NCI-H1436 (cell line): ENCODE measurements at regions not wholly inside any gene's neighbourhood (a gene's known extent, or its start where the extent isn't known, plus 50 kb on each side); places are given as distances from the start of the nearest gene placed in this dataset.
"Not testable (repeated sequence)": the region's sequence is repeated elsewhere in the genome, so short reads cannot be mapped to it uniquely, and the experiment has no call there.

Experiments
- DNase-seq: peaks from one replicate; lab custom pipeline; 2025; lab: John Stamatoyannopoulos, UW

DNA sequence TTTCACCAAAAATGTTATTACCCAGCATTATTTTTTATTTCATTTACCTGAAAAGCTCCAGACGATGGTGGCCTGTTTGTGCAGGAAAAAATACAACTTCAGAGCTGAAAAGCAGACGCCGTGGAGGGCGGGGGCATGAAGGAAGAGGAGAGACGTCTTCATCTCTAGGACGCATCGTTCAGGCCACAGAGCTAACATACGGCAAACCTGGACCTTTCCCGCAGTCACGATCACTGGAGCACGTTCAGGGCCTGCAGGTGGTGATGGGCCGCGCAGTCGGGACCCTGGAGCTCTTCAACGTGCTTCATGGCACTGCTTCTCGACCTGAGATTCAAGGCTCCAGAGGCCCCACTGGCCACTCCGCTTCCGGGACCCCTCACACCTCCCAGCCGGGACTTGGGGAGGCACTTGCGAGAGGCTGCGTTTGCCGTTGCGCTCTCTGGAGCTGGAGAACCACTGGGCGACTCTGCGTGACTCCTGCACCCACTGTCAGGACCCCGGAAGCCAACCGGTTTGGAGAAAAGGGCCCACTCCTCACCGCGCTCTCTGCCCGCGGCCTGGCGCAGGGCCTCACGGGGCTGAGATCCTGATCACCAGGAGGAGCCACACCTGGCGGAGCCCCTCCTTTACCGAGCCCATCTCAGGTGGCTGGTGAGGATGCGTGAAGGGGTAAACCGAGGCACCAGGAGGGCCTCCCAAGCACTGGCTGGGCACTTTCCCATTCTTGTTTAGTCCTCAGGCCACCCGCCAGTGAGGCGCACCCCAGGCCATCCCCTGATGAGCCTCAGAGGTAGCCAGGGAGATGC lies 164.4 kb upstream of the AFDN start:
- no peak for DNase-seq

DNA sequence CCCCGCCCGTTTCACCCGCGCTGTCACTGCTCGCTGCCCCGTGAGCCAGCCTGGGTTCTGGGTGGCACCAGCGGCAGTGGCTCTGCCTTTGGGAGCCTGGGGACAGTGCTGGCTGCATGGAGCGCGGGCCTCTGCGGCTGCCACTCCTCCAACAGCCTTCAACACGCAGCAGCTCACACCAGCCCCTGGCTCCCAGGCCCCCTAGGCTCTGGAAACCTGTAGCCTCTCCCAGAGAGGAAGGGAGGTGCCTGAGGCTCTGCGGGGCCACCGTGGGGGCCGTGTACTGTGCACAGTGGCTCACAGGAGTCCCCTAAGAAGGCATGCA lies 163.9 kb upstream of the AFDN start:
- DNase-seq: no peak

DNA sequence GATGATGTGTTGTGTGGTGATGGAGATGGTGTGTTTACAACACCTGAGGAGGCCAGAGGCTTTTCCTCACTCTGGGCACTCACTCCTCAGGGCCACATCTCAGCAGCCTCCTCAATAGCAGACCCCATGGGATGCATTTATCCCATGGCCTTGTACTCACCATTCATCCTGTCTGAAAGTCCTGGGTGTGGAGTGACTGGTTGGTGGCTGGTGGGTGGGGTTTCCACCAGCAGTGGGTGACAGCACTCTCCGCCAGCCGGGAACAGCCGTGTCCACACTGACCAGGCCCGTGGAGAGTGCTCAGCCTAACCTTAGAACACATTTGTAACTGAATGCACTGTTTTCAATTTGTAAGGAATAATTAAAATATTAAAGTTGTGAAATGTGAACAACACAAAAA lies 163.4 kb upstream of the AFDN start:
- DNase-seq: no peak

DNA sequence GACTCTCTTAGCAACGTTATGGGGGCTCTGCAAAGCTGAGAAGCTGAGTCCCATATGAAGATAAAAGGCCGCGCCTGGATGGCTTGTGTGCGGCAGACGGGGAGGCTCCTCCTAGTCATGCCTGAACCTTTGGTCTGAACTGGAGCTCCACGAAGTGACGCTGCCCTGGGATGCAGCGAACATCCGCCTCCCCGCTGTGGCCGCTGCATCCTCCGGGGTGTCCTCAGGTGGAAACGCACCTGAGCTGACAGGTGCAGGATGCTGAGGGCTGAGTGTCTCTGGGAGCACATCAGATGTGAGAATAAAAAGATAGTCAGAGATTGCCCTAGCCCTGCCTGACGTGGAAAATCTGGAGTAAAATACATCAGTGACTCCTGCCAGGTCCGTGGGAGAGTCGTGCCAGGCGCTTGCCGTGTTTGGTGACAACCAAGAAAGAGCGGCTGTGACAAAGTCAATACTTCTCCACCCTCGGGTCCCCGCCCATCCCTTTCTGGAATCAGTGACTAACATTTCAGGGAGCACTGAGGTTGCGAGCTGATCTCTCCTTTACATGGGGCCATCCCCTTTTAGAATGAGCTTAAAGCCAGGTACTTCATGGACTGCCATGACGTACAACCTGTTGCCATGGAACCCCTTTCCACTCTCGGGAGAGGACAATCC lies 162.8 kb upstream of the AFDN start:
- DNase-seq: no peak

DNA sequence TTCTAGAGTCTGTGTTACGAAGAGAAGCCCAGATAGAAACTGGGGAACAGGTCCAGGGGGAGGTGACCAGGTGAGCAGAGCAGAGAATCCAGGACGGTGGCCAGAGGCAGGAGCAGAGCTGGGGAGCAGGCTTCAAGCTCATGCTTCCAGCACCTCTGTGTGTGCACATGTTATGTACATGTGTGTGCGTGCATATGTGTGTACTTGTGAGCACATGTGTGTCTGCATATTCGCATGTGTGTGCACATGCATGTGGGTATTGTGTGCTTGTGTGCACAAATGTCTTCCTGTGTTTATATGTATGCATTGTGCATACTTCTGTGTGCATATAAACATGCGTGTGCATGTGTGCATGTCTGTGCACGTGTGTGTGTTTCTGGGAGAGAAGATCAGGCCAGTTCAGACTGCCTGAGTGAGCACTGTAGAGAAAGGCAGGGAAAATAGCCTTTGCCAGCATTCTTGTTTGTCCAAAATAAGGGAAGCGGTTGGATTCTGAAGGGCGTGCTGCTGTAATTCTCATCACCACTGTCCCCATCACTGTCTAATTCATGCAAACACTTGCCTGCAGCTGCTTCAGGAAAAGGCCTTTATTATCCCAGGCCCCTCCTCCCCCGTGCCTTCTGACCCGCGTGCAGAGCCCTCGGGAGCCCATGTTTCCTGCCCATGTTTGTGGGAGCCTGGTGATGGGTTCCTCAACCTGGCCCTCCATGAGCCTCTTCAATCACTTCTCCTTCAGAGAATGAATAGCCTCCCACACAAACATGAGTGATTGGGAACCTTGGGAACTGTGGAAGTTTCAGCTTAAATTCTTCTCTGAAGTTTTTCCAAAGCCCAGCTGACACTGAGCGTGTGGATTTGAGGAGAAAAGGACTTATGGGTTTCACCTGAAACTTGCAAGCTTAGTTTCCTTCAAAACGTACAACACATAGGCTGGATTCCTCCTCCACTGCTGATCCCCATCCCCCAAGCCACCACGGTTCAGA lies 161.7 kb upstream of the AFDN start:
- DNase-seq: no peak

DNA sequence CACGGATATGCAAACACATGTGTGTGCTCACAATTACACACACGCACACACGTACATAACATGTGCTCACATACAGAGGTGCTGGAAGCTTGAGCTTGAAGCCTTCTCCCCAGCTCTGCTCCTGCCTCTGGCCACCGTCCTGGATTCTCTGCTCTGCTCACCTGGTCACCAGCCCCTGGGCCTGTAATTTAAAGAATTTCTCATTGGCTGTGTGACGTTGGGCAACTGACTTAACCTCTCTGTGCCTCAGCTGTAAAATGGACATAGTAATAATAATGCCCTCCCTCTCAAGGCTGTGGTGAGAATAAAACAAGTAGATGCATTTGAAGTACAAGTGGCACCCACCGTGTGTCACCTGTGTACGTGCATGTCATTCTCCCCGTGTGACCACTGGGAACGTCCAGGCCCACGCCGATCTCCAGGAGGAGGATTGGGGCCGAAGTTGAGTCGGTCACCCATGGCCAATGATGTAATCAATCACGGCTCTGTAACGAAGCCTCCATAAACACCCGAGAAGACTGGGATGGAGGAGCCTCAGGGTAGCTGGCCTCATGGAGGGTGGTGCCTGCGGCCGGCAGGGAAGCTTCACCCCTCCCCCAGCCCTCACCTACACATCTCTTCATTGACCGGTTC lies 160.9 kb upstream of the AFDN start:
- no peak for DNase-seq

DNA sequence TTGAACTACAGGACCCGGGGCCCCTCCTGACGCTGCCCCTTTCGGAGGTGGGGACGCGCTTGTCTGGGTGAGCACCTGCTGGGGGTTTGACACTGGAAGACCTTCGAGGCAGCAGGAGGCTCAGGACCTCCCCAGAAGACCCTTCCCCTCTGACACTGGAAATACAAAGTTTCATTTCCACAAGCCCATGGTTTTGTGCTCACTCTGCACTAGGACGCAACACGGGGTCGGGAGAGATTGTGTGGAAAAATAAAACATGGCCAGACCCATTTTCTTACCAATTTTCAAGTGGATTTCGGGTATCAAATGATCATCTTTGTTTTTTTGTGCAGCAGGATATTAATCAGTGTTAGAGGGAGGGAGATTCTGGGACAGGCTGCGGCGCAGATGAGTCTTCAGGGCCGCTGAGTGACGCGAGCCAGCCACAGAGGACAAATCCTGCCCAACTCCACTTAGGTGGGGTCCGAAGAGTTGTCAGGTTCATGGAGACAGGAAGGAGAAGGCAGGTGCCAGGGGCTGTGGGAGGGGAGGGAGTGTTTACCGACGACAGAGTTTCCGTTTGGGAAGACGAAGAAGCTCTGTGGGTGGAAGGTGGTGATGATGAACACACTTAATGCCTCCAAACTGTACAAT lies 160.0 kb upstream of the AFDN start:
- DNase-seq: no peak

DNA sequence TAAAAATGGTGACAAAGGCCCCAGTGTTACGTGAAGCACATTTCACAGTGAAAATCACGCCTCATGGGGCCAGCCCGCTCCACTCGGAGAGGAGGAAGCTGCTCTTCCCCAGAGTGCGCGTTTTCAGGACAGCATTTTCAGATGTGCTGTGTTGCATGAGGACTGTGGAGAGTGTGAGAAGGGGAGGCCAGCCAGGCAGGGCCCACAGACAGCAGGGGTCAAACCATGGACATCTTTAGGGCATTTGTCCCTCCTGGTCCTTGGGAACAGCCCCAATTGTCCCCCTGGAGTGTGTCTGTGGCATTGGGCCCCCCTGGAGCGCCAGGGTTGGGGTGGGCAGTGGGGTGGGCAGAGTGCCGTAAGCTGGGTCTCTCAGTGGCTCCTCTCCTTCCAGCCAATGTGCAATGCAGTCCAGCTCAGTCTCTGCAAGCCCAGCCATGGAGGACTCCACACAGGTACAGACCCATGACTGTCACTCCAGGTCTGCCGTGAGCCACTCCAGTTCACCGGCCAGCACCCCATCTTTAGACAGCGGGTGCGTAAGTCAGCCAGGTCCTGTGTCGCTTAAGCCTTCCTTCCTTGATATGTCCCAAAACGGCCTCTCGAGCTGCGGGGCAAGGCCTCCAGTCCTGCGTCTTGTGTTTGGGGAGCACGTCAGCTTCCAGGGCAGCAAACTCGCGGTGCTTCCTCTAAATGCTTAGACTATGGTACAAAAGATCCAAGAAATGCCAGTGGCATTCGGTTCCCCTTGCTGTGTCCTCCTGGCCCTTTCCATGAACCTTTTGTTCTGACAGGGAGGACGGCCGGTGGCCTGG lies 159.3 kb upstream of the AFDN start:
- no peak for DNase-seq

DNA sequence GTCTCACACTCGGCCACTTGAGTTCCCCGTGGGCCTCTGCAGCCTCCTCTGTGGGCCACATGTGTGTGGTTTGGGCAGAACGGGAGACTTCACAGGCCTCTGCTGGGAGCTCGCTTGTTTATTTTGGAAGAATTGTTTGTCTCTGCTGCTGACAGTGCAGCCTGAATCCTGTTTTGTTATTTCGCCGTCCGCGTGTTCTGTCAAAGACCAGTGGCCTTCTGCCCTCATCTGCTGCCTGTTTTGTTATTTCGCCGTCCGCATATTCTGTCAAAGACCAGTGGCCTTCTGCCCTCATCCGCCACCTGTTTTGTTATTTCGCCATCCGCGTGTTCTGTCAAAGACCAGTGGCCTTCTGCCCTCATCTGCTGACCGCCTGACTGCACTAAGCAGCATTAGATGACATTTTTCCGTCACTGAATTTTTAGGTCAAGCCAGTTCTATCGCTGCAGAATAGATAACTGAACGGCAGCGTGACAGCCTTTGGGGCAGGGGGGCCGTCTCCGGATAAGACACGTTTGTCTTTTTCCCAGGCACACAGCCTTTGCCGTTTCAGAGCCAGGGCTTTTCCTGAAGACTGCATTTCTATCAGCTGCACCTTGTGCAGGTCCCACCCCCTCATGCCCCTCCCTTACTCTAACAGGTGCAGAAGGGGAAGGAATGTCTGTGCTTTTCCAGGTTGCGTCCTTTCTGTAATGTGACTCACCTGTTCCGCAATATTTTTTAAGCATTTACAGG lies 158.5 kb upstream of the AFDN start:
- DNase-seq: no peak

DNA sequence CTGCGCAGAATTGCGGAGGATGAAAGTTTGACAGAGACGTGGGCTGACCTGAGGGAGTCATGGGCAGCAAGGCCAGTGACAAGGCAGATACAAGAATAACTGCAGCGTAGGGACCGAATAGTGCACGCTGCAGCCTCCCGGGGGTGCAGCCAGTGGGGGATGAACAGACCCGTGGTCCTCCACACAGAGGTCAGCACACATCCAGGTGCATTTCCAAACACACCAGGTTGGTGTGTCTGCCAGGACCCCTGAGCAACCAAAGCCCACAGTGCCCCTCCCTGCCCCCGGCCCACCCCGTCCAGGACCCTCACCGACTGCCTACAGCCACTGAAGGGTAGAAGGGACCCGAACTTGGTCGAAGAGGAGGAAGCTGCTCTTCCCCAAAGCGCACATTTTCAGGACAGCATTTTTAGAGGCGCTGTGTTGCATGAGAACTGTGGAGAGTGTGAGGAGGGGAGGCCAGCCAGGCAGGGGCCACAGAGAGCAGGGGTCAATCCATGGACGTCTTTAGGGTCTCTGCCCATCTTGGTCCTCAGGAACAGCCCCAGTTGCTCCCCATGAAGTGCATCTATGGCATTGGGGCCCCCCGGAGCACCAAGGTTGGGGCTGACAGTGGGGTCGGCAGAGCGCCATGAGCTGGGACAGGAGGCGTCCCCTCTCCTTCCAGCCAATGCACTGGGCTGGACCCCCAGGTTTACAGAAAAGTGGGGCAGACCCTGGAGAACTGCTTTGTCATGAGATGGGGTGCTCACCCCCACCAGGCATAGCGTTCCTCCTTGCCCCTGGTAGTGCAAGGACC lies 157.8 kb upstream of the AFDN start:
- no peak for DNase-seq

DNA sequence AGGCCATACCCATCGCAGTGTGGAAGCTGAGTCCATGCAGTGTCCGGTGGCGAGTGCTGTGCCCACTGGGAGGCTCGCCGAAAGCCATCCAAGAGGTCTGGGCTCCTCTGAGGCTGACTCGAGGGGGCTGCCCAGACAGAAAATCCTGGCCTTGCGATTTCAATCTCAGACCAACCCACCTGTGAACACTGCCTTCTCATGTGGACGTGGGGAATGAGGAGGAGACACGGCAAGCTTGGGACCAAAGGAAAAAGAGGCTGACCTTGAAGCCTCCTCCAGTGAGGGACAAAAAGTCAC lies 157.2 kb upstream of the AFDN start:
- no peak for DNase-seq

DNA sequence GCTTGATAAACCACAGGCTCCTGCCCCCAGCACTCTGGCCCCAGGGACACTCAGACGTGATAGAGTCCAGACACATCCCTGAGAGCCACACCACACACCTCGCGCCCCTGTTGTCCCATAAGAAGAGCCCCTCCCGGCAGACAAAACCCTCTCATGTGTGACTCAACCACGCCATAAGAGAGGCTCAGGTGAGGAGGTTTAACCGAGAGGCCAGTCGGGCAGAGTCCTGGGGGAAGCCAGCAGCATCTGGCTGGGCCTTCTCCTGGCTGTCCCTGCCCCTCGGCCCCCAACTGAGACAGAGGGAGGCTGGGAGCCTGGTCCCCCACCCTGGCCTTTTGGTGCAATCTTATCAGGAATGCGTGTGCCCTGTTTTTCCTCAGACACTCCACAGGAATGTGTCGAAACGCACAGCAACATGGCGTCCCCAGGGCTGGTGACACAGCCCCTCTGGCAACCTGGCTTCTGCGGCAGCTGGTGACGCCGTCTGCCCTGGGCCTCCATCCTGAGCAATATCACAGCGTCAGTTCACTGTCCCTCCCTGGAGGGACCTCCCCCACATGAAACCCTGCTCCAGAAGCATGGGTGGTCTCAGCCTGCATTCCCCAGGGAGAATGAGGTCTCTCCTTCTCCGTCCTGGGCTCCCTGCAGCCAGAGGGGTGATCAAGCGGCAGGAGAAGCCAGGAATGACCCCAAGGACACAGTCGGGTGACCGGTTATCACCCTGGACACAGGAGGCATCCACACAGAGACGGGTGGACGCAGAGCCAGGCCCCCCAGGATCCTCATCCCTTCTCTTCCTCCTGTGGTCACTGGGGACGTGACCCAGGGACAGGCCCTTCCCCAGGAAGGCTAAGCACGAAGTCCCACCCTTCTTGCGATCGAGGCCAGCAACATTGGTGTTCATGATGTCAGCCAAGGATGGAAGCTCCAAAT lies 156.6 kb upstream of the AFDN start:
- no peak for DNase-seq

DNA sequence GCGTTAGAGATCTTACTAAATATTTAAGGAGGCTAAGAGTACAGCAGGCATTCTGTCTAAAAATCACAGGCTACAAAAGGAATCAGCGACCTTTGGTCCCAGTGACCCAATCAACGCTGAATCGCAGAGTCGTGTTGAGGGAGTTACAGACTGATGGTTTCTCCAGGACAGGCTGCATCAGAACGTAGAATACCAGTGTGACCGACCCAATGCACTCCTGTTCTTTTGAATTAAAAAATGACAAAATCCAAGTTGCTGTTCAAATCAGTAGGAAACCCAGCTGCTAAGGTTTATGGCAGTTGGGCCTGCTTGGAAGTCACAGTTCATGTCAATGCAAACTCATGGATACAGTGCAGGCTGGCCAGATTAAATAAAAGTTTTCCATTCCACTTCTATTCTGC lies 155.8 kb upstream of the AFDN start:
- DNase-seq: no peak

DNA sequence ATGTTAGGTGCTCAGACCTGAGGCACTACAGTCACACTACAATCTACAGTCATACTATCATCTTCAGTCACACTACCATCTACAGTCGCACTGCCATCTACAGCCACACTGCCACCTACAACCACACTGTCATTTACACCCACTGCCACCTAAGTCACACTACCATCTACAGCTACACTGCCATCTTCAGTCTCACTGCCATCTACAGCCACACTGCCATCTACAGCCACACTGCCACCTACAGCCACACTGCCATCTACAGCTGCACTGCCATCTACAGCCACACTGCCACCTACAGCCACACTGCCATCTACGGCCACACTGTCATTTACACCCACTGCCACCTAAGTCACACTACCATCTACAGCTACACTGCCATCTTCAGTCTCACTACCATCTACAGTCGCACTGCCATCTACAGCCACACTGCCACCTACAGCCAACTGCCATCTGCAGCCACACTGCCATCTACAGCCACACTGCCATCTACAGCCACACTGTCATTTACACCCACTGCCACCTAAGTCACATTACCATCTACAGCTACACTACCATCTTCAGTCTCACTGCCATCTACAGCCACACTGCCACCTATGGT lies 155.2 kb upstream of the AFDN start:
- DNase-seq: not testable (repeated sequence)

DNA sequence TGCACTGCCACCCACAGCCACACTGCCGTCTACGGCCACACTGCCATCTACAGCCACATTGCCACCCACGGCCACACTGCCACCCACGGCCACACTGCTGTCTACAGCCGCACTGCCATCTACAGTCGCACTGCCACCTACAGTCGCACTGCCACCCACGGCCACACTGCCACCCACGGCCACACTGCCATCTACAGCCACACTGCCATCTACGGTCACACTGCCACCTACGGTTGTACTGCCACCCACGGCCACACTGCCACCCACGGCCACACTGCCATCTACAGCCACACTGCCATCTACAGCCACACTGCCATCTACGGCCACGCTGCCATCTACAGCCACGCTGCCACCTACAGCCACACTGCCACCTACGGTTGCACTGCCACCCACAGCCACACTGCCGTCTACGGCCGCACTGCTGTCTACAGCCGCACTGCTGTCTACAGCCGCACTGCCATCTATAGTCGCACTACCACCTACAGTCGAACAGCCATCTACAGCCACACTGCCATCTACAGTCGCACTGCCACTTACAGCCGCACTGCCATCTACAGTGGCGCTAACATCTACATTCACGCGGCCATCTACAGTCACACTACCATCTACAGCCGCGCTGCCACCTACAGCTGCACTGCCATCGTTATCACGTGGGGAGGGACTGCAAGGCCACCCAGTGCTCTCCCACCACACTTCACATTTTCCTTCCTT lies 154.6 kb upstream of the AFDN start:
- no peak for DNase-seq

DNA sequence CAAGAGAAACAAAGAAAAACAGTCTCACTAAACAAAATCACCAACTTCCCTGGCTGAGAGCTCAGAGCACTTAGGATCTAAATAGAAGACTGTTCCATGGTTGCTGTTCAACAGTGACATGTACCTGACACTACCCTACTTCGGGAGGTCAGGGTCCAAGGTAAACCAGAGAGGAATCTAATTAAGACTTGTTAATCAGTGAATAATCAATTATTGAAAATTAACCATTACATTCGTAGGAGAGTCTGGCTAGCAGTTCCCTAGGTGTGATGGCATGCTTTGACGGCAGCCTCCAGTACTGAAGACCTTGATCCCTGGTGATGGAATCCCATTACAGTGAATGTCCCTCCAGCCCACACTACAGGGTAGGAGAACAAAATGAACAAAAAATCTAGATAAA lies 154.0 kb upstream of the AFDN start:
- DNase-seq: no peak

DNA sequence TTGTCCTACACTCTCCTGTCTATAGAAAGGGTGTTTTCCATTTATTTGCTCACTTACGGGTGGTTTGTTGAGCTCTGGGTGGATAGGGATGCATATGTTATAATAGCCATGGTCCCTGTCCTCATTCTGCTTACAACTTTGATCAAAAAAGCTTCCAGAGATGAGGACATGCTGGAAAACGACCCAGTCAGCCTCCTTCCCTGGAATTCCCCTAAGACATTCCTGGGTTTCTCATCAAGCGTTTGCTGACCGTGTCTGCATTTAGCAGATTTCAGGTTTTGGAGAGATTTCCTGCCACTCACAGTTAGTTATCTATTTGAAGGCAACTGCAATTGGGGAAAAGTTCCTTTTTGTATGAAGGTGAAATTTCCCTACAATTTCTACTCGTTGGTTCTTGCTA lies 152.8 kb upstream of the AFDN start:
- no peak for DNase-seq
